Panc1 (cell line): ENCODE measurements at regions not wholly inside any gene's neighbourhood (a gene's known extent, or its start where the extent isn't known, plus 50 kb on each side); places are given as distances from the start of the nearest gene placed in this dataset.

Source experiments
- ATAC-seq: fragments of 200-7000 bp; cut with Tn5 transposase; 2 replicates; pipeline ENCODE4 v1.9.1; 2020; ENCODE audit warnings: mild to moderate bottlenecking, moderate library complexity
- BruUV-seq: library from RNA; stranded (reverse); fragments of 400-500 nt; replicated peaks from 2 replicates; lab custom pipeline; 2021; lab: Mats Ljungman, UMichigan
- CTCF ChIA-PET: fragments of 300-600 bp; sonication (Branson Sonifier 250); formaldehyde crosslinking; loops from one replicate; lab custom pipeline; 2022; ENCODE audit warnings: antibody characterized with exemption; lab: Charles Lee
- POLR2A ChIA-PET: fragments of 300-600 bp; sonication (Branson Sonifier 250); formaldehyde crosslinking; loops from one replicate; lab custom pipeline; 2022; ENCODE audit warnings: antibody characterized with exemption; lab: Charles Lee
- DNase-seq: peaks from one replicate; pipeline ENCODE4 v3.0.0-alpha.2; 2010; ENCODE audit warnings: low read depth, low spot score
- H3K27ac ChIP-seq: 2 replicates; pipeline ENCODE4 v1.5.1; 2011; ENCODE audit warnings: mild to moderate bottlenecking, low read length, inconsistent platforms
- H3K27me3 ChIP-seq: fragments of 200-500 bp; sonication (Bioruptor generic); 2 replicates; pipeline ENCODE4 v1.6.0; 2014; ENCODE audit warnings: low read length, inconsistent platforms; ENCODE audit not compliant: control insufficient read depth, insufficient read depth
- H3K36me3 ChIP-seq: fragments of 200-500 bp; sonication (Bioruptor generic); 2 replicates; pipeline ENCODE4 v1.5.1; 2014; ENCODE audit warnings: inconsistent platforms, mild to moderate bottlenecking, low read length, moderate library complexity; ENCODE audit not compliant: control insufficient read depth, insufficient read depth
- H3K4me1 ChIP-seq: 2 replicates; pipeline ENCODE4 v1.5.1; 2011; ENCODE audit warnings: inconsistent platforms, mild to moderate bottlenecking, low read length, moderate library complexity; ENCODE audit not compliant: control insufficient read depth, insufficient read depth
- H3K4me3 ChIP-seq, 2 experiments: 2 replicates each; pipeline ENCODE4 v1.5.1; 2011 to 2012; ENCODE audit warnings: low read depth in 2 of 2, low read length in 2 of 2, mild to moderate bottlenecking in 2 of 2, inconsistent platforms in 1 of 2, moderate library complexity in 1 of 2
- H3K9me3 ChIP-seq: fragments of 200-500 bp; sonication (Bioruptor generic); 2 replicates; pipeline ENCODE4 v1.5.1; 2014; ENCODE audit warnings: low read depth, mild to moderate bottlenecking, inconsistent platforms, low read length, moderate library complexity; ENCODE audit not compliant: control insufficient read depth, insufficient read depth
- POLR2AphosphoS5 ChIP-seq: IDR thresholded peaks from 2 replicates; pipeline ENCODE4 v1.6.1; 2012; ENCODE audit warnings: mild to moderate bottlenecking, low read depth, low read length, moderate library complexity
- SIN3A ChIP-seq: IDR thresholded peaks from 2 replicates; pipeline ENCODE4 v1.6.1; 2012; ENCODE audit warnings: low read depth, mild to moderate bottlenecking, low read length, moderate library complexity, borderline replicate concordance; ENCODE audit not compliant: insufficient read depth
- TCF7L2 ChIP-seq: IDR thresholded peaks from 2 replicates; pipeline ENCODE4 v1.6.1; 2011; ENCODE audit warnings: mild to moderate bottlenecking, low read depth, low read length, inconsistent platforms
- in situ Hi-C: cut with HindIII; loops from 2 replicates; pipeline ENCODE4 v1.10.0; 2016; ENCODE audit warnings: low sequenced_read_pairs, low pct_unique_long_range_greater_than_20kb
- intact Hi-C: fragments of 100-400 bp; cut with micrococcal nuclease; formaldehyde crosslinking; loops from one replicate; pipeline ENCODE4 v1.10.0; 2022; ENCODE audit not compliant: unreplicated experiment
- TF ChIP-seq, protein P1 (sequence below): fragments of 450-650 bp; IDR thresholded peaks from 2 replicates; pipeline ENCODE4 v1.5.1; 2017; ENCODE audit warnings: mild to moderate bottlenecking
- TF ChIP-seq, protein P2 (sequence below), 2 experiments: IDR thresholded peaks; 2 replicates each; pipeline ENCODE4 v1.6.1; 2011 to 2012; ENCODE audit warnings: low read depth in 2 of 2, control low read depth in 1 of 2, low read length in 1 of 2, mild to moderate bottlenecking in 1 of 2, moderate library complexity in 1 of 2; ENCODE audit not compliant: insufficient read depth in 1 of 2

DNA sequence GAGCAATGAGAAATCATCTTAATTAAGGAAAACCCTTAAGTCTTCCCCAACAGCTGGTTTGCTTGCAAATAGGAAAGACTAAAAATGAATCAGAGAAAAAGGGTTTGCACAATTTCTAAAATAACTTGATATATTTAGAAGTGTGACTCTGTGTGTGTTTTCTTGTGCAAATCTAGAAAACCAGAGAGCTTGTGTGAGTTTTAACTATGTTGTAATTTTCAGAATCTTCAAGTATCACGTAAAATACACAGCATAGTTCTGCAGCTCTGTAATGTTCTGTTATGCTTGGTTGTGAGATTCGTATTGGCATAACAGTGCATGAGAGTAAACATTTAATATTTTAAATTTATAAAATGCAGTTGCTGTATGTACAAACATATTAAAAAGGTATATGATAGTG lies 74.7 kb upstream of the GAP43 start:
- no peaks in the 10 kb centered on the region for H3K4me1 ChIP-seq
- no peak overlapping the region for H3K27ac ChIP-seq
- no peaks in the 10 kb centered on the region for H3K36me3 ChIP-seq
- intact Hi-C loops (no loop called here), in situ Hi-C loops (no loop called here)
- DNase-seq (no peak), ATAC-seq (no peak)
- H3K9me3 ChIP-seq = no peaks in the 10 kb centered on the region
- TF ChIP-seq, protein P1, sequence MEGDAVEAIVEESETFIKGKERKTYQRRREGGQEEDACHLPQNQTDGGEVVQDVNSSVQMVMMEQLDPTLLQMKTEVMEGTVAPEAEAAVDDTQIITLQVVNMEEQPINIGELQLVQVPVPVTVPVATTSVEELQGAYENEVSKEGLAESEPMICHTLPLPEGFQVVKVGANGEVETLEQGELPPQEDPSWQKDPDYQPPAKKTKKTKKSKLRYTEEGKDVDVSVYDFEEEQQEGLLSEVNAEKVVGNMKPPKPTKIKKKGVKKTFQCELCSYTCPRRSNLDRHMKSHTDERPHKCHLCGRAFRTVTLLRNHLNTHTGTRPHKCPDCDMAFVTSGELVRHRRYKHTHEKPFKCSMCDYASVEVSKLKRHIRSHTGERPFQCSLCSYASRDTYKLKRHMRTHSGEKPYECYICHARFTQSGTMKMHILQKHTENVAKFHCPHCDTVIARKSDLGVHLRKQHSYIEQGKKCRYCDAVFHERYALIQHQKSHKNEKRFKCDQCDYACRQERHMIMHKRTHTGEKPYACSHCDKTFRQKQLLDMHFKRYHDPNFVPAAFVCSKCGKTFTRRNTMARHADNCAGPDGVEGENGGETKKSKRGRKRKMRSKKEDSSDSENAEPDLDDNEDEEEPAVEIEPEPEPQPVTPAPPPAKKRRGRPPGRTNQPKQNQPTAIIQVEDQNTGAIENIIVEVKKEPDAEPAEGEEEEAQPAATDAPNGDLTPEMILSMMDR = no peak
- no peak for TF ChIP-seq TCF7L2
- TF ChIP-seq, protein P2, sequence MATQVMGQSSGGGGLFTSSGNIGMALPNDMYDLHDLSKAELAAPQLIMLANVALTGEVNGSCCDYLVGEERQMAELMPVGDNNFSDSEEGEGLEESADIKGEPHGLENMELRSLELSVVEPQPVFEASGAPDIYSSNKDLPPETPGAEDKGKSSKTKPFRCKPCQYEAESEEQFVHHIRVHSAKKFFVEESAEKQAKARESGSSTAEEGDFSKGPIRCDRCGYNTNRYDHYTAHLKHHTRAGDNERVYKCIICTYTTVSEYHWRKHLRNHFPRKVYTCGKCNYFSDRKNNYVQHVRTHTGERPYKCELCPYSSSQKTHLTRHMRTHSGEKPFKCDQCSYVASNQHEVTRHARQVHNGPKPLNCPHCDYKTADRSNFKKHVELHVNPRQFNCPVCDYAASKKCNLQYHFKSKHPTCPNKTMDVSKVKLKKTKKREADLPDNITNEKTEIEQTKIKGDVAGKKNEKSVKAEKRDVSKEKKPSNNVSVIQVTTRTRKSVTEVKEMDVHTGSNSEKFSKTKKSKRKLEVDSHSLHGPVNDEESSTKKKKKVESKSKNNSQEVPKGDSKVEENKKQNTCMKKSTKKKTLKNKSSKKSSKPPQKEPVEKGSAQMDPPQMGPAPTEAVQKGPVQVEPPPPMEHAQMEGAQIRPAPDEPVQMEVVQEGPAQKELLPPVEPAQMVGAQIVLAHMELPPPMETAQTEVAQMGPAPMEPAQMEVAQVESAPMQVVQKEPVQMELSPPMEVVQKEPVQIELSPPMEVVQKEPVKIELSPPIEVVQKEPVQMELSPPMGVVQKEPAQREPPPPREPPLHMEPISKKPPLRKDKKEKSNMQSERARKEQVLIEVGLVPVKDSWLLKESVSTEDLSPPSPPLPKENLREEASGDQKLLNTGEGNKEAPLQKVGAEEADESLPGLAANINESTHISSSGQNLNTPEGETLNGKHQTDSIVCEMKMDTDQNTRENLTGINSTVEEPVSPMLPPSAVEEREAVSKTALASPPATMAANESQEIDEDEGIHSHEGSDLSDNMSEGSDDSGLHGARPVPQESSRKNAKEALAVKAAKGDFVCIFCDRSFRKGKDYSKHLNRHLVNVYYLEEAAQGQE (IDR thresholded peaks at IDR 0.05; ENCODE audit: insufficient read depth in 1 of 2, low read depth in 2 of 2, low read length in 1 of 2) = no peak
- no peak for TF ChIP-seq POLR2AphosphoS5
- BruUV-seq = no TSS peak
- POLR2A ChIA-PET = interaction anchor here (0.6 kb wide), 1 partner anchor 402 kb away, joined by 9 read pairs; no protein-coding TSS in a partner anchor
- no peak overlapping the region for H3K4me3 ChIP-seq
- H3K27me3 ChIP-seq = no peaks in the 10 kb centered on the region
- CTCF ChIA-PET = no interaction called here

DNA sequence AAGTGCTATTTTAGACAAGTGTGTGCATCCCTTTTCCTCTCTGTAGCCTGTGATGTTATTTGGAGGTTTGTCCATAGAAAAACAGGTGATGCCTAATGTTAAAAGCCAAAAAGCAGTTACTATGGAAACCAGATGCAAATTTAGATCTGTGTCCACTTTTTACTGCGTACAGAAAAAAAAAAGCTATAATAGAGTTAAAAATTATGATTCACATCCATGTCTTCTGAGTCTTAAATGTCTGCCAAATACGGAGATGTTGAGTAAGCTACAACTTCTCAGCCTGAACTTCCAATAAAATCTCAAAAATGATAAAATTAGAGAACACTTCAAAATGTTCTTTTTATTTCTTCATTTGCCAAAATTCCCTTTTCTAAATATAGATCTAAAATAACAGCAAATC lies 74.2 kb upstream of the GAP43 start:
- Histone ChIP-seq H3K9me3 (no peaks in the 10 kb centered on the region), H3K4me1 (no peaks in the 10 kb centered on the region), H3K27ac (no peak overlapping the region), H3K36me3 (no peaks in the 10 kb centered on the region), H3K4me3 (no peak overlapping the region), H3K27me3 (no peaks in the 10 kb centered on the region)
- POLR2A ChIA-PET = interaction anchor here (0.6 kb wide), 1 partner anchor 403 kb away, joined by 9 read pairs; no protein-coding TSS in a partner anchor
- DNase-seq (no peak), ATAC-seq (no peak)
- in situ Hi-C loops (no loop called here), intact Hi-C loops (no loop called here)
- TF ChIP-seq, protein P1 = no peak
- TF ChIP-seq, protein P2 (IDR thresholded peaks at IDR 0.05; ENCODE audit: insufficient read depth in 1 of 2, low read depth in 2 of 2, low read length in 1 of 2) = no peak
- TF ChIP-seq TCF7L2 (no peak), SIN3A (no peak)
- BruUV-seq = no TSS peak
- CTCF ChIA-PET = no interaction called here
